Fibroblast of lung (primary cell): ENCODE measurements at regions not wholly inside any gene's neighbourhood (a gene's known extent, or its start where the extent isn't known, plus 50 kb on each side); places are given as distances from the start of the nearest gene placed in this dataset.

Experiments used
- DNase-seq, 2 donors: peaks; one replicate each; pipeline versions ENCODE4 v3.0.0 to v3.0.0-alpha.2; 2010; ENCODE audit warnings: low read depth in 2 of 2
- H2AFZ ChIP-seq: 2 replicates; pipeline ENCODE4 v1.5.1; 2012; ENCODE audit warnings: low read length, control low read depth, inconsistent platforms
- H3K27ac ChIP-seq: 2 replicates; pipeline ENCODE4 v1.5.1; 2011; ENCODE audit warnings: low read length, control low read depth; ENCODE audit not compliant: insufficient read depth
- H3K27me3 ChIP-seq: 2 replicates; pipeline ENCODE4 v1.5.1; 2011; ENCODE audit warnings: mild to moderate bottlenecking, low read length; ENCODE audit not compliant: control insufficient read depth, insufficient read depth
- H3K36me3 ChIP-seq: 2 replicates; pipeline ENCODE4 v1.5.1; 2011; ENCODE audit warnings: low read length; ENCODE audit not compliant: control insufficient read depth, insufficient read depth
- H3K4me1 ChIP-seq: 2 replicates; pipeline ENCODE4 v1.5.1; 2011; ENCODE audit warnings: low read length; ENCODE audit not compliant: control insufficient read depth, insufficient read depth; ENCODE audit errors: extremely low read depth
- H3K4me2 ChIP-seq: 2 replicates; pipeline ENCODE4 v1.5.1; 2011; ENCODE audit warnings: low read length, control low read depth; ENCODE audit not compliant: insufficient read depth; ENCODE audit errors: extremely low read depth
- H3K4me3 ChIP-seq, 4 experiments: fragments of 200-600 bp in 1 of 4; sonication (generic) in 1 of 4; replicated peaks in 1 of 4; 2 replicates each; pipeline ENCODE4 v1.5.1; 2011 to 2016; ENCODE audit warnings: low read length in 4 of 4, low read depth in 3 of 4, mild to moderate bottlenecking in 3 of 4, control low read depth in 2 of 4, inconsistent platforms in 1 of 4, mixed read lengths in 1 of 4; ENCODE audit not compliant: insufficient read depth in 1 of 4; ENCODE audit errors: control extremely low read depth in 1 of 4
- H3K79me2 ChIP-seq: 2 replicates; pipeline ENCODE4 v1.5.1; 2012; ENCODE audit warnings: mild to moderate bottlenecking, low read length, inconsistent platforms; ENCODE audit not compliant: control insufficient read depth, insufficient read depth
- H3K9ac ChIP-seq: 2 replicates; pipeline ENCODE4 v1.5.1; 2011; ENCODE audit warnings: mild to moderate bottlenecking, low read length, control low read depth; ENCODE audit not compliant: insufficient read depth
- H3K9me3 ChIP-seq: 2 replicates; pipeline ENCODE4 v1.5.1; 2012; ENCODE audit warnings: low read depth, low read length; ENCODE audit not compliant: control insufficient read depth, insufficient read depth
- H4K20me1 ChIP-seq: 2 replicates; pipeline ENCODE4 v1.5.1; 2011; ENCODE audit warnings: low read length; ENCODE audit not compliant: control insufficient read depth, insufficient read depth; ENCODE audit errors: extremely low read depth
- CTCF ChIP-seq, 2 donors: IDR thresholded peaks in 1 of 2; conservative IDR thresholded peaks in 1 of 2; 1 replicate in 1 of 2; 2 replicates in 1 of 2; pipeline ENCODE4 v1.5.1; 2011 to 2012; ENCODE audit warnings: low read length in 2 of 2, control low read depth in 1 of 2, inconsistent platforms in 1 of 2, low read depth in 1 of 2, mild to moderate bottlenecking in 1 of 2
- EZH2 ChIP-seq: IDR thresholded peaks from 2 replicates; pipeline ENCODE4 v1.5.1; 2012; ENCODE audit warnings: low read length, control low read depth, mild to moderate bottlenecking; ENCODE audit errors: missing control alignments

DNA sequence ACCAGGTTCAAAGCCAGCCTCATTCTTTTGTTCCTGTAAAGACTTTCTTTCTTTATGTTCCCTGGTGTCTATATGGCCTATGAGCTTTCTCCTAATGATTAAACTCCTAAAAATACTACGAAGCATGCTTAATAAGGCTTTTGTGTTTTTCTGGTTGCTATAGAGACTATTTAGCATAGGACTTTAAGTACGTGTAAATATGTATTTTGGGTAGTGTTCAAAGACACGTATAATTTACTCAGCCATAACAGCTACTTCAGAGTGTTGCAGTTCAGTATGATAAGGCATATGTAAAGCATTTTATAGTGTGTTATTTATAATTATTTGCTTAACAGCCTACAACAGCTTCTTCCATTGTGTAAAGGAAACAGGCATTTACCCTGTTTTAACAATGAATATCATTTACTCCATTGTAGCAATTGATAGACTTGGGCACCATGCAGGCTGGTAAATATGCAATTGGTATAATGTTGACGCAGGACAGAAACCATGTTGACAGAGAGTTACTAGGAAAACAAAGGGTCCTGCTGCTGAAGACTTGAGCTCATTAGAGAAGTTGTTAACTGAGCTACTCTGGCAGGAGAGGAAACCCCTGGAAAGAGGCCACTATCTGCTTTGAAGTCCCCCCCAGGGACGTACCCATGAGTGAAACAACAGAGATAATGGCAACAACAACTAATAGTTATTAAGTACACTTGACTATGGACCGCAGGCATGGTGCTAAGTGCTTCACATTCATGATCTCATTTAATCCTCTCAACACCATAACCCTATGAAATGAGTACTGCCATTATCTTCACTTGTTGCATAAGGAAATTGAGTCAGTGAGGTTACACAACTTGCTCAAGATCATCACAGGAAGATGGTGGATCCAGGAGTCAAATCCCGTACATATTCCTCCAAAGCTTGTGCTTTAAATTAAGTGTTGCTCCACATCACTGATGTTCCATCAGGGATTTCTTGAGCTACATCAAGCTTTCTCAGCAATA, 342.2 kb upstream of the DYNLRB2 start:
- H3K27me3 ChIP-seq = no peaks in the 10 kb centered on the region
- H3K36me3 ChIP-seq = no peaks in the 10 kb centered on the region
- H3K9me3 ChIP-seq = no peaks in the 10 kb centered on the region
- H3K9ac ChIP-seq = no peak overlapping the region
- peaks cover 3% of the 10 kb centered on the region for H3K4me1 ChIP-seq
- peak overlapping the region; percentile 52 for H3K27ac ChIP-seq
- peak overlapping the region; percentile 18 for H3K4me2 ChIP-seq
- no peaks in the 10 kb centered on the region for H4K20me1 ChIP-seq
- H3K79me2 ChIP-seq = no peaks in the 10 kb centered on the region
- TF ChIP-seq CTCF (conservative IDR thresholded peaks at IDR 0.05 in 1 of 2, IDR thresholded peaks at IDR 0.05 in 1 of 2; ENCODE audit: low read depth in 1 of 2, low read length in 2 of 2) = no peak
- TF ChIP-seq EZH2 = no peak
- peak; percentile 24 to 30 for DNase-seq
- H2AFZ ChIP-seq = no peak overlapping the region
- no peak overlapping the region for H3K4me3 ChIP-seq

GRCh38 chr16:80197741-80198201, 343.0 kb upstream of the DYNLRB2 start:
- Histone ChIP-seq H3K9me3 (no peaks in the 10 kb centered on the region), H3K9ac (no peak overlapping the region), H3K27ac (peak overlapping the region; percentile 70), H3K4me2 (peak overlapping the region; percentile 72), H3K27me3 (no peaks in the 10 kb centered on the region), H3K79me2 (no peaks in the 10 kb centered on the region), H3K4me3 (no peak overlapping the region), H3K4me1 (peaks cover 3% of the 10 kb centered on the region), H2AFZ (no peak overlapping the region), H4K20me1 (no peaks in the 10 kb centered on the region), H3K36me3 (no peaks in the 10 kb centered on the region)
- peak; percentile 81 to 97 for DNase-seq
- no peak for TF ChIP-seq CTCF (conservative IDR thresholded peaks at IDR 0.05 in 1 of 2, IDR thresholded peaks at IDR 0.05 in 1 of 2; ENCODE audit: low read depth in 1 of 2, low read length in 2 of 2)
- no peak for TF ChIP-seq EZH2

DNA sequence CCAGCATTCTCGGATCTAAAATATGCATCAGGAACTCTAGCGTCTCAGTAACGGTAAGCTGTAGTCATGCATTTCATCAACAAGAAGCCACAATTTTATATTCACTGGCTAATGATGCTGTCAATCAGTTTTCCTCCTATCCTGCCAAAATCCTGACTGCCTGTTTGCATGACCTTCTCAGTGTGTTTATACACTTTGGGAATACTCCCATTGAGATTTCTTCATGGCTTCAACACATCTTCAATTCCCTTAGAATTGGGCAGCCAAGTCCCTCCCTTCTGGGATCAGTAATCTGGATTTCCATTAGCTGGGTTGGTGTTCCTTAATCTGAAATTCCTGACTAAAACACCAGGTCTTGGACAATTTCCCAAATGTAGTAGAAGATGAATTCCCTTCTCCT, 348.9 kb upstream of the DYNLRB2 start:
- H3K9ac ChIP-seq = no peak overlapping the region
- no peak overlapping the region for H3K4me2 ChIP-seq
- no peaks in the 10 kb centered on the region for H3K4me1 ChIP-seq
- no peak overlapping the region for H3K27ac ChIP-seq
- TF ChIP-seq EZH2 = no peak
- no peak for TF ChIP-seq CTCF (conservative IDR thresholded peaks at IDR 0.05 in 1 of 2, IDR thresholded peaks at IDR 0.05 in 1 of 2; ENCODE audit: low read depth in 1 of 2, low read length in 2 of 2)
- no peak overlapping the region for H3K4me3 ChIP-seq
- no peak overlapping the region for H2AFZ ChIP-seq
- H3K79me2 ChIP-seq = no peaks in the 10 kb centered on the region
- H3K27me3 ChIP-seq = no peaks in the 10 kb centered on the region
- H3K9me3 ChIP-seq = no peaks in the 10 kb centered on the region
- H4K20me1 ChIP-seq = no peaks in the 10 kb centered on the region
- peak in 1 of 2 donors; percentile 48 for DNase-seq
- no peaks in the 10 kb centered on the region for H3K36me3 ChIP-seq
